Activated CD4-positive, alpha-beta T cell treated with anti-CD3 and anti-CD28 coated beads for 36 hours (primary cell): ENCODE measurements at regions not wholly inside any gene's neighbourhood (a gene's known extent, or its start where the extent isn't known, plus 50 kb on each side); places are given as distances from the start of the nearest gene placed in this dataset.

Experiments used
- ATAC-seq: fragments of 200-7000 bp; cut with Tn5 transposase; one replicate; pipeline ENCODE4 v1.10.0; 2021; ENCODE audit warnings: mild to moderate bottlenecking, moderate library complexity
- CTCF ChIA-PET: fragments of 350-600 bp; sonication (Branson Sonifier 250); formaldehyde crosslinking; loops from one replicate; lab custom pipeline; 2021; ENCODE audit warnings: antibody characterized with exemption; lab: Charles Lee
- POLR2A ChIA-PET: fragments of 350-600 bp; sonication (Branson Sonifier 250); formaldehyde crosslinking; loops from one replicate; lab custom pipeline; 2021; ENCODE audit warnings: antibody characterized with exemption, inconsistent platforms; lab: Charles Lee
- DNase-seq: peaks from one replicate; pipeline ENCODE4 v3.0.0-alpha.2; 2020
- H3K27ac Mint-ChIP-seq: one replicate; pipeline ENCODE4 v1.8.0; 2021; ENCODE audit warnings: mixed read lengths
- H3K27me3 Mint-ChIP-seq: one replicate; pipeline ENCODE4 v1.8.0; 2021; ENCODE audit warnings: mixed read lengths
- H3K36me3 Mint-ChIP-seq: one replicate; pipeline ENCODE4 v1.8.0; 2021; ENCODE audit warnings: low read depth, mixed read lengths
- H3K4me1 Mint-ChIP-seq: one replicate; pipeline ENCODE4 v1.8.0; 2021; ENCODE audit warnings: mixed read lengths
- H3K4me3 Mint-ChIP-seq: one replicate; pipeline ENCODE4 v1.8.0; 2021; ENCODE audit warnings: mild to moderate bottlenecking, moderate library complexity, mixed read lengths
- H3K9me3 Mint-ChIP-seq: one replicate; pipeline ENCODE4 v1.8.0; 2021; ENCODE audit warnings: low read depth, mixed read lengths
- intact Hi-C, 2 experiments: fragments of 100-400 bp; cut with DNase I in 1 of 2; cut with micrococcal nuclease in 1 of 2; formaldehyde crosslinking; loops; one replicate each; pipeline versions ENCODE4 v1.14.2 to v1.15.1; 2022 to 2024; cut with DNase I, micrococcal nuclease

GRCh38 chr3:159238646-159239045, 436.8 kb downstream of the MFSD1 start:
- Mint-ChIP-seq H3K36me3 (no peaks in the 10 kb centered on the region), H3K4me1 (no peaks in the 10 kb centered on the region), H3K27ac (no peak overlapping the region), H3K27me3 (peaks cover 11% of the 10 kb centered on the region), H3K9me3 (no peaks in the 10 kb centered on the region), H3K4me3 (no peak overlapping the region)
- ATAC-seq (no peak), DNase-seq (no peak)
- ChIA-PET POLR2A (no interaction called here), CTCF (no interaction called here)
- intact Hi-C loops = no loop called here

GRCh38 chr3:159239059-159239458, 437.2 kb downstream of the MFSD1 start:
- ATAC-seq (no peak), DNase-seq (no peak)
- H3K27ac Mint-ChIP-seq = no peak overlapping the region
- H3K27me3 Mint-ChIP-seq = peaks cover 11% of the 10 kb centered on the region
- no peaks in the 10 kb centered on the region for H3K4me1 Mint-ChIP-seq
- POLR2A ChIA-PET = no interaction called here
- intact Hi-C loops = no loop called here
- no peaks in the 10 kb centered on the region for H3K9me3 Mint-ChIP-seq
- CTCF ChIA-PET = no interaction called here
- H3K36me3 Mint-ChIP-seq = no peaks in the 10 kb centered on the region
- no peak overlapping the region for H3K4me3 Mint-ChIP-seq

DNA sequence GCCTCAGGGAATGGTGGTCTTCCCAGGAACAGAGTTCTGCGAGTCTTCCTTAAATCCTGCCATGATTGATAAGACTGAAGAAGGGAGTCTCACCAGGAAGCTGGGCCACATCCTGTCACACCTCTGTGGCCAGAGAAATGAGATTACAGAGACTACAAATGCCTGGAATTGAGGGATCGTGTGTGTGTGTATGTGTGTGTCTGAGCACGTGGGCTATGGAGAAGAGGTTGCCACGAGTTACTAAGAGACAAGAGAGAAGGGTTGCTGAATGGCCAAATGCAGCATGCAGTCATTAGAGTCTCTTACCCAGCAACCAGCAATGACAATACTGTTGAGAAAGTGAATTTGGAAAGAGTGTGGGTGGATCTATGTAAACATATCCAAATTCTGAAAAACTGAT, 443.1 kb downstream of the MFSD1 start:
- H3K9me3 Mint-ChIP-seq = no peaks in the 10 kb centered on the region
- H3K36me3 Mint-ChIP-seq = no peaks in the 10 kb centered on the region
- no peak overlapping the region for H3K4me3 Mint-ChIP-seq
- no peak overlapping the region for H3K27ac Mint-ChIP-seq
- intact Hi-C loops = no loop called here
- ChIA-PET CTCF (no interaction called here), POLR2A (no interaction called here)
- ATAC-seq = no peak
- DNase-seq = no peak
- peaks cover 4% of the 10 kb centered on the region for H3K27me3 Mint-ChIP-seq
- H3K4me1 Mint-ChIP-seq = no peaks in the 10 kb centered on the region

DNA sequence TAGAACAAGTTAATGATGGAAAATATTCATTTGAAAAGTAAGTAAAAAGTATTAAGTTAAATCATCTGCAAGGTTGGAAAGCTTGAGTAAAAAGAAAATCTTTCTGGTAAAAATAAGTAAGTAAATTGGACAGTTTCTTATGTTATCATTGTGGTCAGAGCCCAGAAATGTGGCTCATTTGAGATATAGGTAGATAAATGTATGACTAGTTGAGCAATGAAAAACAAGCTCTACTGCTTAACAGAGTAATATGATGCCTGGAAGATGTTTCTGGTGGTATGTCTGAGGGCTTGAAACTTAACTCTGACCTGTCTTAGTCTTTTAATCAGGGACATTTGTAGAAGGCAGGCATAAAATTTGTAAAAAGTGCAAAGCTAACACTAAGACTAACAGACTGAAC, 444.0 kb downstream of the MFSD1 start:
- peaks cover 4% of the 10 kb centered on the region for H3K27me3 Mint-ChIP-seq
- H3K9me3 Mint-ChIP-seq = no peaks in the 10 kb centered on the region
- H3K27ac Mint-ChIP-seq = no peak overlapping the region
- intact Hi-C loops = no loop called here
- POLR2A ChIA-PET = no interaction called here
- ATAC-seq (no peak), DNase-seq (no peak)
- H3K4me3 Mint-ChIP-seq = no peak overlapping the region
- H3K36me3 Mint-ChIP-seq = no peaks in the 10 kb centered on the region
- no peaks in the 10 kb centered on the region for H3K4me1 Mint-ChIP-seq
- CTCF ChIA-PET = interaction anchor here (0.6 to 0.7 kb wide), 3 partner anchors 146 to 800 kb away, joined by 3 to 4 read pairs (median 3); no protein-coding TSS in a partner anchor

DNA sequence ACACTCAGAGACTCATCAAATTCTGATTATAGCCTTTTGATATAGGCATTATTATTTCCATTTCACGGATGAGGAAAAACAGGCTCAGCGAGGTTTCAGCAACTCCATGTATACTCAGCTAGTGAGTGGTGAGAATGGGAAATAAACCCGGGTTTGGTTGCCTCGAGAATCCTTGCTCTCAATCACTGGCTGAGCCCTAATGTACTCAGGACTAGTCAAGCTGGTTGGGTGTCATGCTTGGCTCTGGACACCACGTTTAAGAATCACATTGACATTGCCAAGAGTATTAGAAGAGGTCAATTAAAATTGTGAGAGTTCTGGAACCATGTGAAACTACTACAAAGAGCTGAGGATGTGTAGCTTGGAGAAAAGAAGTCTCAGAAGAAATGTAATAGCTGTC, 444.5 kb downstream of the MFSD1 start:
- POLR2A ChIA-PET = no interaction called here
- ATAC-seq (no peak), DNase-seq (no peak)
- no peaks in the 10 kb centered on the region for H3K9me3 Mint-ChIP-seq
- intact Hi-C loops = no loop called here
- H3K4me3 Mint-ChIP-seq = no peak overlapping the region
- H3K36me3 Mint-ChIP-seq = no peaks in the 10 kb centered on the region
- CTCF ChIA-PET = interaction anchor here (0.6 to 1.3 kb wide), 3 partner anchors 12 to 799 kb away, joined by 3 to 4 read pairs (median 4); no protein-coding TSS in a partner anchor
- H3K4me1 Mint-ChIP-seq = no peaks in the 10 kb centered on the region
- peaks cover 4% of the 10 kb centered on the region for H3K27me3 Mint-ChIP-seq
- no peak overlapping the region for H3K27ac Mint-ChIP-seq

DNA sequence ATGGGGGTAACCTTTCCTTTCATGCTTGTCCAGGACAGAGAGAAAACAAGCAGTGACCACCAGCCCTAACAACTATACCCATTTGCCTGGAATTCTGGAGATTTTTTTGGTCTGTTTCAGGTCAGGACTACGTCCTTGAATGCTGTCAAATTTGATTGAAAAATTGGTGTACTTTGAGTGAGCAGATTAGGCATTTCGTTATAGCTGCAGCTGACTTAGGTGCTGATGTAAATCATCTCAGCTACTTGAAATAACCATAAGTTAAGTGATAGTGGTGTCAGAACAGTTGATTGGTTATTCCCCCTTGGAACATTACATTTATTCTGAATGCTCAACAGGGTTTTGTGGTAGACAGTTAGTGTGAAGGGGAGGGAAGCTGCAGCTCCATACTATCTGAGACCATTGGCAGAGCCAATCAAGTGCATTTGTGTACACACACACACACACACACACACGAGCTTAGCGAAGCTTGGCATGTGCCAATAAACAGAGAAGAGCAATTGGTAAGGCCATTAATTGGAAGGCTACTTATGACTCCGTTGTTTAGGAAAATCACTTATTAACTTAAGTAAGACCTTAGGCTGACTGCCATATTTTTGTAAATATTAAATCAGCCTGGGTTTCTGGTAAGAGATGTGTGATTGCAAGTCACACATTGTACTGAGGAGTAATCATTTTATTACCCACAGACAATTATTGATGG, 447.8 kb downstream of the MFSD1 start:
- no peak for ATAC-seq
- Mint-ChIP-seq H3K27me3 (peaks cover 8% of the 10 kb centered on the region), H3K4me1 (no peaks in the 10 kb centered on the region)

DNA sequence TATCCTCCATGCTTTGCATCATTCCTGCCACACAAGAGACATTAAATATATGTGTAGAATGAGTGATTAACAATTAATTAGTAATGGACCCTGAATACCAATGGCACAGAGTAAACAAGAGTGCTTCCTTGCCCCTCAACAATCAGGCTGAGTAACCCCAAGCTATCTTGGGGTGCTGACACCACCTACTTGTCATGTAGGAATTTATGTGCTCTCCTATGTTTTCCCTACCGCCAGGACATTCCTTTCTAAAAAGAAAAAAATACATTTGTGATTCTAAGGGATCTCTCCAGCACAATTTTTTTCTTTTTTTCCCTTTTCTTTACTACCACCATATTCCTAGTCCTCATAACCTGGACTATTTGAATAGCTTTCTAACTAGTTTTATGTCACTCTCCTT, 449.1 kb downstream of the MFSD1 start:
- intact Hi-C loops = no loop called here

More for the DNA sequence above, 447.8 kb downstream of the MFSD1 start:
- H3K4me3 Mint-ChIP-seq = no peak overlapping the region
- peaks cover 19% of the 10 kb centered on the region for H3K9me3 Mint-ChIP-seq
- H3K27ac Mint-ChIP-seq = no peak overlapping the region
- no peaks in the 10 kb centered on the region for H3K36me3 Mint-ChIP-seq
- ChIA-PET POLR2A (no interaction called here), CTCF (interaction anchor here (0.6 to 1.1 kb wide), 2 partner anchors 10 to 11 kb away, joined by 3 read pairs; no protein-coding TSS in a partner anchor)
- intact Hi-C loops = no loop called here
- no peak for DNase-seq

GRCh38 chr3:159252274-159252673, 450.4 kb downstream of the MFSD1 start:
- peaks cover 19% of the 10 kb centered on the region for H3K9me3 Mint-ChIP-seq
- POLR2A ChIA-PET = no interaction called here
- no peak overlapping the region for H3K27ac Mint-ChIP-seq
- DNase-seq (no peak), ATAC-seq (no peak)
- no peaks in the 10 kb centered on the region for H3K36me3 Mint-ChIP-seq
- no peaks in the 10 kb centered on the region for H3K4me1 Mint-ChIP-seq
- H3K4me3 Mint-ChIP-seq = no peak overlapping the region
- peaks cover 8% of the 10 kb centered on the region for H3K27me3 Mint-ChIP-seq
- CTCF ChIA-PET = interaction anchor here (0.6 to 3.3 kb wide), 7 partner anchors 8 to 1632 kb away, joined by 3 to 16 read pairs (median 4); no protein-coding TSS in a partner anchor
- intact Hi-C loops = loop anchor here in 1 of 2 experiments (2.0 kb wide), 2 partner anchors 333 to 459 kb away; no protein-coding TSS in a partner anchor

More for the DNA sequence above, 449.1 kb downstream of the MFSD1 start:
- peaks cover 8% of the 10 kb centered on the region for H3K27me3 Mint-ChIP-seq
- ChIA-PET CTCF (interaction anchor here (1.7 kb wide), 1 partner anchor 9 kb away, joined by 7 read pairs; no protein-coding TSS in a partner anchor), POLR2A (no interaction called here)
- ATAC-seq (no peak), DNase-seq (no peak)
- H3K27ac Mint-ChIP-seq = no peak overlapping the region
- H3K4me3 Mint-ChIP-seq = no peak overlapping the region
- H3K9me3 Mint-ChIP-seq = peaks cover 19% of the 10 kb centered on the region
- H3K4me1 Mint-ChIP-seq = no peaks in the 10 kb centered on the region
- H3K36me3 Mint-ChIP-seq = no peaks in the 10 kb centered on the region

- CTCF ChIA-PET = interaction anchor here (1.3 to 3.3 kb wide), 4 partner anchors 13 to 458 kb away, joined by 3 to 16 read pairs (median 8); no protein-coding TSS in a partner anchor
- no peak for DNase-seq
- Mint-ChIP-seq H3K27ac (no peak overlapping the region), H3K4me1 (no peaks in the 10 kb centered on the region), H3K4me3 (no peak overlapping the region), H3K27me3 (peaks cover 8% of the 10 kb centered on the region), H3K36me3 (no peaks in the 10 kb centered on the region), H3K9me3 (peaks cover 19% of the 10 kb centered on the region)
- POLR2A ChIA-PET = no interaction called here
- no peak for ATAC-seq
- intact Hi-C loops = loop anchor here in 1 of 2 experiments (2.0 kb wide), 2 partner anchors 334 to 460 kb away; no protein-coding TSS in a partner anchor
Observed at GRCh38 chr3:159252772-159253384, 451.0 kb downstream of the MFSD1 start.

GRCh38 chr3:159253860-159254259, 452.0 kb downstream of the MFSD1 start:
- DNase-seq (no peak), ATAC-seq (no peak)
- peaks cover 8% of the 10 kb centered on the region for H3K27me3 Mint-ChIP-seq
- H3K4me1 Mint-ChIP-seq = no peaks in the 10 kb centered on the region
- peaks cover 19% of the 10 kb centered on the region for H3K9me3 Mint-ChIP-seq
- POLR2A ChIA-PET = no interaction called here
- H3K4me3 Mint-ChIP-seq = no peak overlapping the region
- no peaks in the 10 kb centered on the region for H3K36me3 Mint-ChIP-seq
- CTCF ChIA-PET = interaction anchor here (2.4 to 3.3 kb wide), 2 partner anchors 12 to 408 kb away, joined by 11 to 16 read pairs; no protein-coding TSS in a partner anchor
- H3K27ac Mint-ChIP-seq = no peak overlapping the region
- intact Hi-C loops = loop anchor here in 1 of 2 experiments (2.0 kb wide), 2 partner anchors 335 to 461 kb away; no protein-coding TSS in a partner anchor

DNA sequence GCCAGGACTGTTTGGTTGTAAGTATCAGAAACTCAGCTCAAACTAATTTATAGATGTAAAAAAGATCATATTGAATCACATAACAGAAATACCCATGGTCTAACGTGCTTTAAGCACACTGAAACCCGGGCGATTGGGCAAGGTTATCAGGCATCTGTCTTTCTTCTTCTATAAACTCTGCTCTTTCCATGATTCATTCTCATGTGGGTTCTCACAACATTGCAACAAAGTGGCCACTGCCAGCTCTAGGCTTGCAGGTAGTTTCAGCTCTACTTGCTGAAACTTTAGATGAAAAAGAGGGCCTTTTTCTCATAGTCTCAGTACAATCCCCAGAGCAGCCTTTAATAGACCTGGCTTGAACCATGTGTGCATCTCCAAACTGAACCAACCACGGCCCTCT, 456.1 kb downstream of the MFSD1 start:
- DNase-seq (no peak), ATAC-seq (no peak)
- ChIA-PET CTCF (interaction anchor here (0.7 to 1.5 kb wide), 4 partner anchors 11 to 463 kb away, joined by 3 to 4 read pairs (median 4); no protein-coding TSS in a partner anchor), POLR2A (no interaction called here)
- Mint-ChIP-seq H3K4me1 (no peaks in the 10 kb centered on the region), H3K27me3 (peaks cover 8% of the 10 kb centered on the region), H3K9me3 (peaks cover 7% of the 10 kb centered on the region), H3K4me3 (no peak overlapping the region), H3K27ac (no peak overlapping the region), H3K36me3 (no peaks in the 10 kb centered on the region)
- intact Hi-C loops = loop anchor here in 1 of 2 experiments (5.0 kb wide), 1 partner anchor 126 kb away; no protein-coding TSS in a partner anchor
